Central memory CD8-positive, alpha-beta T cell (primary cell): ENCODE measurements at regions not wholly inside any gene's neighbourhood (a gene's known extent, or its start where the extent isn't known, plus 50 kb on each side); places are given as distances from the start of the nearest gene placed in this dataset.
"Not testable (repeated sequence)": the region's sequence is repeated elsewhere in the genome, so short reads cannot be mapped to it uniquely, and the experiment has no call there.

ENCODE experiments used
- ATAC-seq: fragments of 150-1000 bp; cut with Tn5 transposase; replicated peaks from 2 replicates; pipeline ENCODE4 v1.10.0; 2022; ENCODE audit warnings: mild to moderate bottlenecking, moderate FRiP score, moderate number of reproducible peaks; ENCODE audit not compliant: poor library complexity, severe bottlenecking; ENCODE audit errors: extremely low read depth
- DNase-seq, 2 donors: peaks; one replicate each; pipeline ENCODE4 v3.0.0; 2021; ENCODE audit warnings: low spot score in 2 of 2
- H3K27ac Mint-ChIP-seq: one replicate; pipeline ENCODE4 v1.8.0; 2022; ENCODE audit warnings: low read depth, mild to moderate bottlenecking, moderate library complexity, mixed read lengths
- H3K27me3 Mint-ChIP-seq: one replicate; pipeline ENCODE4 v1.8.0; 2022; ENCODE audit warnings: mixed read lengths
- H3K36me3 Mint-ChIP-seq: one replicate; pipeline ENCODE4 v1.8.0; 2022; ENCODE audit warnings: mild to moderate bottlenecking, moderate library complexity, mixed read lengths; ENCODE audit not compliant: insufficient read depth
- H3K4me1 Mint-ChIP-seq: one replicate; pipeline ENCODE4 v1.8.0; 2022; ENCODE audit warnings: mixed read lengths
- H3K4me3 Mint-ChIP-seq: one replicate; pipeline ENCODE4 v1.8.0; 2022; ENCODE audit warnings: mild to moderate bottlenecking, moderate library complexity, mixed read lengths
- H3K9me3 Mint-ChIP-seq: one replicate; pipeline ENCODE4 v1.8.0; 2022; ENCODE audit warnings: mixed read lengths

- ATAC-seq: no peak
- no peak overlapping the region for H3K4me3 Mint-ChIP-seq
- peaks cover 29% of the 10 kb centered on the region for H3K27me3 Mint-ChIP-seq
- DNase-seq: no peak
- no peaks in the 10 kb centered on the region for H3K4me1 Mint-ChIP-seq
- peaks cover 12% of the 10 kb centered on the region for H3K9me3 Mint-ChIP-seq
- H3K27ac Mint-ChIP-seq: no peak overlapping the region
- H3K36me3 Mint-ChIP-seq: no peaks in the 10 kb centered on the region
Measured at GRCh38 chr19:30812099-30812678, 440.0 kb downstream of the ZNF536 start.

- Mint-ChIP-seq H3K27me3 (peaks cover 35% of the 10 kb centered on the region), H3K27ac (no peak overlapping the region), H3K4me1 (no peaks in the 10 kb centered on the region), H3K36me3 (no peaks in the 10 kb centered on the region), H3K4me3 (no peak overlapping the region), H3K9me3 (peaks cover 12% of the 10 kb centered on the region)
- no peak for DNase-seq
- ATAC-seq: no peak
Measured at GRCh38 chr19:30811397-30812098, 439.4 kb downstream of the ZNF536 start.

DNA sequence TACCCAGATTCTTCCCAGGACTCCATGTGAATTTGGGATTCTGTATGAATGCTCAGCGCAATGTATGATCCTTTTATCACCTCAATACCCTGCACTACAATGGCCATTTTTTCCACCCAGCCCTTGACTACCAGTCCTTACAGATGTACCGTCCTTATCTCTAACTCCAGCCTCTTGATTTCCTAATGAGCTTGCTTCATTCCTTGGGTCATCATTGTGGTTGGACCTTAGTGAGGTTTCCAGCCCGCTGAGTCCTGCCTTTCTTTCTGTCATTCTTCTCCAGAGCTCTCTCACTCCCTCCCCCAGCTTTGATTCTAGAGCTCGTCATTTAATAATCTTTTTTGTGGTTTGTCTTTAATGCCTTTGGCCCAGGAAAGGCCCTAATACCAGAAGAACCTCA, 438.5 kb downstream of the ZNF536 start:
- Mint-ChIP-seq H3K36me3 (no peaks in the 10 kb centered on the region), H3K27ac (no peak overlapping the region), H3K27me3 (peaks cover 41% of the 10 kb centered on the region), H3K4me3 (no peak overlapping the region), H3K9me3 (peaks cover 12% of the 10 kb centered on the region), H3K4me1 (no peaks in the 10 kb centered on the region)
- ATAC-seq: no peak
- no peak for DNase-seq

DNA sequence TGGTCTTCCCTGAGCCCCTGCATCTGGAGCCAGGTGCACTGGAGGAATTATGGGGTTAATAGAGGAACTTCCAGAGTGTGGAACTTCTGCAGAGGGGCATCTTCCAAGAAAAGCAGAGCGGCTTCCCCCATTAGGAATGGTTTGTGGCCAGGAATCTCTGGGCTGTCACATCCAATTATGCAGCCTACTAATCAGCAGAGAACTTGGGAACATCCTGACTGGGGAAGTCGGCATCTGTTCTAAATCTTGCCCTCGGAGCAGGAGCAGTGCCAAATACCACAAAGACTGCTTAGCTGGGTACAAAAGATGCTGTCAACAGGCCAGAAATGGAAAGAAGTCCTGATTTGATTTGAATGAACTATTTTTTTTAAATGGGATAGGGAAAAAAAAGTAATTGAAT, 435.1 kb downstream of the ZNF536 start:
- no peak overlapping the region for H3K27ac Mint-ChIP-seq
- H3K27me3 Mint-ChIP-seq: peaks cover 45% of the 10 kb centered on the region
- H3K9me3 Mint-ChIP-seq: no peaks in the 10 kb centered on the region
- no peaks in the 10 kb centered on the region for H3K4me1 Mint-ChIP-seq
- DNase-seq: no peak
- no peaks in the 10 kb centered on the region for H3K36me3 Mint-ChIP-seq
- no peak for ATAC-seq
- no peak overlapping the region for H3K4me3 Mint-ChIP-seq

GRCh38 chr19:30806311-30806710, 434.1 kb downstream of the ZNF536 start:
- DNase-seq (no peak), ATAC-seq (no peak)
- H3K27ac Mint-ChIP-seq: no peak overlapping the region
- no peaks in the 10 kb centered on the region for H3K4me1 Mint-ChIP-seq
- no peak overlapping the region for H3K4me3 Mint-ChIP-seq
- no peaks in the 10 kb centered on the region for H3K9me3 Mint-ChIP-seq
- H3K36me3 Mint-ChIP-seq: no peaks in the 10 kb centered on the region
- H3K27me3 Mint-ChIP-seq: peaks cover 45% of the 10 kb centered on the region

GRCh38 chr19:30804751-30805150, 432.6 kb downstream of the ZNF536 start:
- DNase-seq (no peak), ATAC-seq (no peak)
- H3K4me1 Mint-ChIP-seq: no peaks in the 10 kb centered on the region
- no peaks in the 10 kb centered on the region for H3K36me3 Mint-ChIP-seq
- H3K9me3 Mint-ChIP-seq: no peaks in the 10 kb centered on the region
- peaks cover 37% of the 10 kb centered on the region for H3K27me3 Mint-ChIP-seq
- H3K27ac Mint-ChIP-seq: no peak overlapping the region
- H3K4me3 Mint-ChIP-seq: no peak overlapping the region

DNA sequence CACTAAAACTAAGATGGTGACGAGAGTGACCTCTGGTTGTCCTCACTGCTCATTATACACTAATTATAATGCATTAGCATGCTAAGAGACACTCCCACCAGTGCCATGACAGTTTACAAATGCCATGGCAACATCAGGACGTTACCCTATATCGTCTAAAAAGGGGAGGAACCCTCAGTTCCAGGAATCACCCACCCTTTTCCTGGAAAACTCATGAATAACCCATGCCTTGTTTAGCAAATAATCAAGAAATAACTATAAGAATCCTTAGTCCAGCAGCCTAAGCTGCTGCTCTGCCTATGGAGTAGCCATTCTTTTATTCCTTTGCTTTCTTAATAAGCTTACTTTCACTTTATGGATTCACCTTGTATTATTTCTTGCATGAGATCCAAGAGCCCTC, 432.1 kb downstream of the ZNF536 start:
- not testable (repeated sequence) for H3K4me1 Mint-ChIP-seq, H3K9me3 Mint-ChIP-seq, ATAC-seq, H3K27ac Mint-ChIP-seq, H3K4me3 Mint-ChIP-seq, H3K36me3 Mint-ChIP-seq, DNase-seq
- peaks cover 41% of the 10 kb centered on the region for H3K27me3 Mint-ChIP-seq

GRCh38 chr19:30802424-30803013, 430.3 kb downstream of the ZNF536 start:
- ATAC-seq (no peak), DNase-seq (no peak)
- Mint-ChIP-seq H3K27ac (no peak overlapping the region), H3K4me1 (no peaks in the 10 kb centered on the region), H3K4me3 (no peak overlapping the region), H3K27me3 (peaks cover 47% of the 10 kb centered on the region), H3K36me3 (no peaks in the 10 kb centered on the region), H3K9me3 (no peaks in the 10 kb centered on the region)

DNA sequence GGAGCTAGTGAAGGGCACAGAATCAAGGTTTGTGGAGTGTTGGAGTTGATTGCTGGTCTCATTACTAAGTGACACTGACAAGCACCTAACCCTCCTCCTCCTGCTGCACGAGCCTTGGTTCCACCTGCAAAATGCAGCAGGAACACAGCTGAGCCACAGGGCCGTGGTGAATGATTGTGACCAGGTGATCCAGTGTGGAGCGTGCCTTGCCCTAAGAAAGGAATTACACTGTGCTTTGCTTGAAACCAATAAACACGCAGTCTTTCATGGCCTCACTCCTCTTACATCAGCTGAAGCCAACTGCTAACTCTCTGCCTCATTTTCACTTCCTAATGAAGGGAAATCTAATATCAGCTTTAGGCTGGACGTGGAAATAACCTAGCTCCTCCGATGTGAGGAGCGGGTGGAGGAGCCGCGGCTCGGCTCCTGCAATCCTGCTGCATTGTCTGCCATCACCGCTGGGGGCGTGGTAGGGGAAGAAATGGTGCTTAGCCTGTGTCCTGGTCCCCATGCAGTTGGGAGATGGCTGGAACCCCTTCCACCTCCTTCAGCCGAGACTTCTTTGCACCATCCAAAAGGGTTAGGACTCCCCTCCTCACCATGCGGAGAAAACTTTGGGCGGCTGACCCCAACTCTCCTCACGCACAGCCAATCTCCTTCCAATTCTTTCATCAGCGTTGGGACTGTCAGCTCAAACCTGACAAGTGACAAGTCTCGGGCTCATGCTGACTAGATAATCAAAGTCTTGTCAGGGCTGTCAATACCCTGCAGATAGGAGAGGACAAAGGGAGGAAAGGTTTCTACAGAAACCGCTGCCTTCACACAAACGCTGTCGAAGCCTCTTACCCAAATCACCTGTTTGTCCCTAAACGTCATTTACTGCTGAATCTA, 427.9 kb downstream of the ZNF536 start:
- H3K4me1 Mint-ChIP-seq: no peaks in the 10 kb centered on the region
- H3K27me3 Mint-ChIP-seq: peaks cover 36% of the 10 kb centered on the region
- DNase-seq: no peak
- no peaks in the 10 kb centered on the region for H3K9me3 Mint-ChIP-seq
- no peak overlapping the region for H3K4me3 Mint-ChIP-seq
- ATAC-seq: no peak
- no peak overlapping the region for H3K27ac Mint-ChIP-seq
- no peaks in the 10 kb centered on the region for H3K36me3 Mint-ChIP-seq

- ATAC-seq (no peak), DNase-seq (no peak)
- H3K27me3 Mint-ChIP-seq: peaks cover 39% of the 10 kb centered on the region
- H3K27ac Mint-ChIP-seq: no peak overlapping the region
- no peaks in the 10 kb centered on the region for H3K4me1 Mint-ChIP-seq
- H3K4me3 Mint-ChIP-seq: no peak overlapping the region
- no peaks in the 10 kb centered on the region for H3K9me3 Mint-ChIP-seq
- no peaks in the 10 kb centered on the region for H3K36me3 Mint-ChIP-seq
Measured at GRCh38 chr19:30795727-30796126, 423.5 kb downstream of the ZNF536 start.

DNA sequence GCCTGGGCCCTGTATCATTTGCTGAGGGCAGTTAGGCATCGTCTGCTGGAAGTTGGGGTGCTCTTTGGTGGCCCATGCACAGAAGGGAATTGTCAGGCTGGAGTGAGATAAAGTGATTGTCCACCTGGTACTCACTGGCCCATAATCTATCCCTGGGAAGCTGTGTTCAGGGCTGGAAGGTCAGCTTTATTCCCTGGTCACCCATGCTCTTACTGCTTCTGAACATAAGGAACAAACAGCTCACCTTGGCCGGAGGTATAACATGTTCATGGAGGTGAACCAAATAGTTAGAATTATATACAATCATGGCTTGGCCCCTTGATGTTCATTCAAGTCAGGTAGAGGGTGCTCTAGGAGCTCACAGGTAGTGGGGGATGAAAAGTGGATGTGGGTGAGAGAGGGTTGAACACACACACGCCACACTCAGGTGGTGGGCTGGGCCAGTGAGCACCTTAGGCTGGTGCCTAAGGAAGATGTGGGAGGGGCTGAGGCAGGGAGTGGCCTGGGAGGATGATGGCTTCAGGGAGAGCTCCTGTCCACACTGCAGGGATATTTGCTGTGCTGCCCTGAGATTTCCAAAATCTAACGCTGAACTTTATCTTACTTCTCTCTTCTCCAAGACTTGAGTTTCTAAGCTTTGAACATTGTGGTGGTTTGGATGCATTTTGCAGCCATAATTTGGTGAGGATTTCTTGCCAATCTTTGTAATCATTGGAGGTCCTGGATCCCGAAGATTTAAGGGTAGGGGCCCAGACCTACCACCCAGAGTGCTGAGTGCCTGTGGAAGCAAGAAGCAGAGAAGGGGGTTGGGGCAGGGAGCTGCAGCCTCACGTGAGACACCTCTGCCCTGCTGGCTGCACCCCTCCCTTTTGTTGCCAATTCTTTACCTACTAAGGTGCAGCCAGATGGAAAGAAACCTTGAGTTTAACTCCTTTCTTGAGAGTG, 420.6 kb downstream of the ZNF536 start:
- ATAC-seq (no peak), DNase-seq (no peak)
- H3K9me3 Mint-ChIP-seq: no peaks in the 10 kb centered on the region
- no peak overlapping the region for H3K4me3 Mint-ChIP-seq
- H3K27ac Mint-ChIP-seq: no peak overlapping the region
- no peaks in the 10 kb centered on the region for H3K4me1 Mint-ChIP-seq
- no peaks in the 10 kb centered on the region for H3K36me3 Mint-ChIP-seq
- H3K27me3 Mint-ChIP-seq: peaks cover 20% of the 10 kb centered on the region

DNA sequence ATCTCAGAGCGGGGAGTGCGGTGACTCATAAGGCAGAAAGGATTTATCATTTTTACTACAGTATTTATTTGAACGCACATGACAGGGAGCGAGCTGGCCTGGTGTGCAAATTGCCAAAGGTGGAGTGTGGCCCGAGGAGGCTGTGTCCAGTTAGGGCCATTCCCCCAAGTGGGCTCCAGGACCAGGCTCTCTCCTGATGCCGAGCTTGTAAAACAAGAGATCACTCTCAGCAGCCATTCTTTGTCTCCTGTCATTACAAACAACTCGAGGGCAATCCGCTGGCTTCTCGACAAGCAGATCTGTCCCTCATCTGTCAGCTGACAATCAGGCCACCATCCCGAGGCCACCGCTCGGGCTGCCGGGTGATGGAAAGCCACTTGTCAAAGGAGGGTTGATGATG, 418.9 kb downstream of the ZNF536 start:
- Mint-ChIP-seq H3K4me1 (no peaks in the 10 kb centered on the region), H3K36me3 (no peaks in the 10 kb centered on the region), H3K4me3 (no peak overlapping the region), H3K9me3 (no peaks in the 10 kb centered on the region), H3K27me3 (peaks cover 20% of the 10 kb centered on the region), H3K27ac (no peak overlapping the region)
- DNase-seq (no peak), ATAC-seq (no peak)
